B cell (primary cell): ENCODE measurements at regions not wholly inside any gene's neighbourhood (a gene's known extent, or its start where the extent isn't known, plus 50 kb on each side); places are given as distances from the start of the nearest gene placed in this dataset.

Experiments
- ATAC-seq: fragments of 200-7000 bp; cut with Tn5 transposase; one replicate; pipeline ENCODE4 v1.10.0; 2021; ENCODE audit warnings: low read depth, mild to moderate bottlenecking, moderate number of reproducible peaks, moderate library complexity
- CTCF ChIA-PET: fragments of 350-600 bp; sonication (Branson Sonifier 250); formaldehyde crosslinking; loops from one replicate; lab custom pipeline; 2021; ENCODE audit warnings: antibody characterized with exemption, inconsistent platforms; lab: Charles Lee
- POLR2A ChIA-PET: fragments of 350-600 bp; sonication (Branson Sonifier 250); formaldehyde crosslinking; loops from one replicate; lab custom pipeline; 2021; ENCODE audit warnings: antibody characterized with exemption; lab: Charles Lee
- DNase-seq: peaks from one replicate; pipeline ENCODE4 v3.0.0; 2013
- H2AFZ ChIP-seq: 2 replicates; pipeline ENCODE4 v1.6.1; 2012; ENCODE audit warnings: mild to moderate bottlenecking, low read depth, low read length; ENCODE audit not compliant: insufficient read depth, poor library complexity, severe bottlenecking
- H3K27ac ChIP-seq, 2 donors: 1 replicate in 1 of 2; 2 replicates in 1 of 2; pipeline ENCODE4 v1.5.1; 2012 to 2013; ENCODE audit warnings: low read length in 2 of 2, mild to moderate bottlenecking in 2 of 2, moderate library complexity in 1 of 2
- H3K27me3 ChIP-seq, 4 experiments: fragments of 200-600 bp in 1 of 4; sonication (generic) in 1 of 4; replicated peaks in 1 of 4; 1 replicate in 2 of 4; 2 replicates in 2 of 4; pipeline versions ENCODE4 v1.6.1 to v1.7.0; 2013 to 2016; ENCODE audit warnings: low read length in 3 of 4, mild to moderate bottlenecking in 2 of 4, mixed read lengths in 1 of 4, moderate library complexity in 1 of 4; ENCODE audit not compliant: insufficient read depth in 4 of 4, control insufficient read depth in 3 of 4; ENCODE audit errors: control extremely low read depth in 1 of 4
- H3K36me3 ChIP-seq, 2 experiments: replicated peaks in 1 of 2; 1 replicate in 1 of 2; 2 replicates in 1 of 2; pipeline versions ENCODE4 v1.6.1 to v1.7.1; 2013; ENCODE audit warnings: low read length in 1 of 2; ENCODE audit not compliant: insufficient read depth in 2 of 2, control insufficient read depth in 1 of 2; ENCODE audit errors: control extremely low read depth in 1 of 2, extremely low read depth in 1 of 2
- H3K4me1 ChIP-seq, 2 donors: fragments of 200-600 bp in 1 of 2; sonication (generic) in 1 of 2; 1 replicate in 1 of 2; 2 replicates in 1 of 2; pipeline versions ENCODE4 v1.5.1 to v1.6.1; 2013 to 2017; ENCODE audit warnings: low read length in 2 of 2; ENCODE audit not compliant: control insufficient read depth in 2 of 2, insufficient read depth in 2 of 2
- H3K4me2 ChIP-seq: replicated peaks from 2 replicates; pipeline ENCODE3; 2012; ENCODE audit warnings: mild to moderate bottlenecking, low read depth, low read length; ENCODE audit not compliant: poor library complexity, severe bottlenecking
- H3K4me3 ChIP-seq, 5 experiments: fragments of 200-600 bp in 1 of 5; sonication (generic) in 1 of 5; 1 replicate in 3 of 5; 2 replicates in 2 of 5; pipeline versions ENCODE4 v1.5.1 to v1.7.0; 2011 to 2016; ENCODE audit warnings: low read length in 4 of 5, mild to moderate bottlenecking in 4 of 5, low read depth in 2 of 5, control low read depth in 1 of 5, moderate library complexity in 1 of 5; ENCODE audit not compliant: insufficient read depth in 1 of 5; ENCODE audit errors: control extremely low read depth in 1 of 5, extremely low read depth in 1 of 5
- H3K79me2 ChIP-seq: fragments of 200-600 bp; sonication (generic); one replicate; pipeline ENCODE4 v1.6.0; 2016; ENCODE audit warnings: low read length; ENCODE audit not compliant: control insufficient read depth, insufficient read depth
- H3K9ac ChIP-seq: fragments of 200-600 bp; sonication (generic); 2 replicates; pipeline ENCODE4 v1.6.1; 2017; ENCODE audit warnings: mild to moderate bottlenecking, low read length, moderate library complexity
- H3K9me3 ChIP-seq, 3 donors: one replicate each; pipeline versions ENCODE4 v1.6.1 to v1.7.1; 2013; ENCODE audit warnings: low read length in 2 of 3; ENCODE audit not compliant: control insufficient read depth in 2 of 3, insufficient read depth in 1 of 3; ENCODE audit errors: control extremely low read depth in 1 of 3
- H4K20me1 ChIP-seq: 2 replicates; pipeline ENCODE4 v1.6.0; 2012; ENCODE audit warnings: mild to moderate bottlenecking, low read length; ENCODE audit not compliant: insufficient read depth, control insufficient read depth, poor library complexity, severe bottlenecking
- H3K27ac Mint-ChIP-seq: one replicate; pipeline ENCODE4 v1.8.0; 2021; ENCODE audit warnings: mixed read lengths
- H3K27me3 Mint-ChIP-seq: one replicate; pipeline ENCODE4 v1.8.0; 2021; ENCODE audit warnings: mixed read lengths
- H3K4me1 Mint-ChIP-seq: one replicate; pipeline ENCODE4 v1.8.0; 2021; ENCODE audit warnings: mixed read lengths
- H3K4me3 Mint-ChIP-seq: one replicate; pipeline ENCODE4 v1.8.0; 2021; ENCODE audit warnings: mixed read lengths
- H3K9me3 Mint-ChIP-seq: one replicate; pipeline ENCODE4 v1.8.0; 2022; ENCODE audit warnings: mixed read lengths; ENCODE audit not compliant: insufficient read depth
- EZH2 ChIP-seq: IDR thresholded peaks from 2 replicates; pipeline ENCODE4 v1.6.1; 2012; ENCODE audit warnings: borderline replicate concordance, low read depth, mild to moderate bottlenecking, moderate library complexity, low read length; ENCODE audit not compliant: insufficient read depth, poor library complexity, severe bottlenecking
- WGBS: methylation state at CpG from one replicate; pipeline ENCODE4 v1.1.5; 2013; ENCODE audit warnings: missing lambda C conversion rate; ENCODE audit not compliant: insufficient coverage; 5-methylcytosine and 5-hydroxymethylcytosine counted together
- intact Hi-C: fragments of 100-400 bp; cut with micrococcal nuclease; formaldehyde crosslinking; loops from one replicate; pipeline ENCODE4 v1.10.0; 2022
- TF ChIP-seq, protein P1 (sequence below): fragments of 200-600 bp; IDR thresholded peaks from one replicate; pipeline ENCODE4 v1.8.0; 2022; ENCODE audit warnings: antibody characterized with exemption, mild to moderate bottlenecking

DNA sequence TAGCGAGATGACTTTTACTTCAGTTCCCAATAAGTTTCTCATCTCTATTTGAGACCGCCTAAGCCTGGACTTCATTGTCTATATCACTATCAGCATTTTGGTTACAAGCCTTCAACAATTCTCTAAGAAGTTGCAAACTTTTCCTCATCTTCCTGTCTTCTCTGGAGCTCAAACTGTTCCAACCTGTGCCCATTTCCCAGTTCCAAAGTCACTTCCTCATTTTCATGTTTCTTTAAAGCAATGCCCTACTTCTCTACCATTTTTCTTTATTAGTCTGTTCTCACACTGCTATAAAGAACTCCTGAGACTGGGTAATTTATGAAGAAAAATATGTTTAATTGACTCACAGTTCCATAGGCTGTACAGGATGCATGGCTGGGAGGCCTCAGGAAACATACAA is 251.9 kb downstream of the TECRL start:
- Histone ChIP-seq H3K9me3 (no peaks in the 10 kb centered on the region), H2AFZ (no peak overlapping the region), H3K4me1 (no peaks in the 10 kb centered on the region), H3K36me3 (no peaks in the 10 kb centered on the region), H3K4me3 (no peak overlapping the region), H3K79me2 (no peaks in the 10 kb centered on the region), H3K27me3 (no peaks in the 10 kb centered on the region), H3K9ac (no peak overlapping the region), H3K4me2 (no peak overlapping the region), H3K27ac (no peak overlapping the region), H4K20me1 (no peaks in the 10 kb centered on the region)
- POLR2A ChIA-PET = no interaction called here
- DNase-seq (no peak), ATAC-seq (no peak)
- intact Hi-C loops = no loop called here
- CTCF ChIA-PET = no interaction called here
- peaks cover 3% of the 10 kb centered on the region for H3K4me1 Mint-ChIP-seq
- no peak overlapping the region for H3K27ac Mint-ChIP-seq
- 93% methylated on average over 2 of the region's 2 CpGs for WGBS
- H3K27me3 Mint-ChIP-seq = no peaks in the 10 kb centered on the region
- H3K4me3 Mint-ChIP-seq = no peak overlapping the region
- no peaks in the 10 kb centered on the region for H3K9me3 Mint-ChIP-seq
- TF ChIP-seq, protein P1, sequence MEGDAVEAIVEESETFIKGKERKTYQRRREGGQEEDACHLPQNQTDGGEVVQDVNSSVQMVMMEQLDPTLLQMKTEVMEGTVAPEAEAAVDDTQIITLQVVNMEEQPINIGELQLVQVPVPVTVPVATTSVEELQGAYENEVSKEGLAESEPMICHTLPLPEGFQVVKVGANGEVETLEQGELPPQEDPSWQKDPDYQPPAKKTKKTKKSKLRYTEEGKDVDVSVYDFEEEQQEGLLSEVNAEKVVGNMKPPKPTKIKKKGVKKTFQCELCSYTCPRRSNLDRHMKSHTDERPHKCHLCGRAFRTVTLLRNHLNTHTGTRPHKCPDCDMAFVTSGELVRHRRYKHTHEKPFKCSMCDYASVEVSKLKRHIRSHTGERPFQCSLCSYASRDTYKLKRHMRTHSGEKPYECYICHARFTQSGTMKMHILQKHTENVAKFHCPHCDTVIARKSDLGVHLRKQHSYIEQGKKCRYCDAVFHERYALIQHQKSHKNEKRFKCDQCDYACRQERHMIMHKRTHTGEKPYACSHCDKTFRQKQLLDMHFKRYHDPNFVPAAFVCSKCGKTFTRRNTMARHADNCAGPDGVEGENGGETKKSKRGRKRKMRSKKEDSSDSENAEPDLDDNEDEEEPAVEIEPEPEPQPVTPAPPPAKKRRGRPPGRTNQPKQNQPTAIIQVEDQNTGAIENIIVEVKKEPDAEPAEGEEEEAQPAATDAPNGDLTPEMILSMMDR = no peak
- TF ChIP-seq EZH2 = no peak

DNA sequence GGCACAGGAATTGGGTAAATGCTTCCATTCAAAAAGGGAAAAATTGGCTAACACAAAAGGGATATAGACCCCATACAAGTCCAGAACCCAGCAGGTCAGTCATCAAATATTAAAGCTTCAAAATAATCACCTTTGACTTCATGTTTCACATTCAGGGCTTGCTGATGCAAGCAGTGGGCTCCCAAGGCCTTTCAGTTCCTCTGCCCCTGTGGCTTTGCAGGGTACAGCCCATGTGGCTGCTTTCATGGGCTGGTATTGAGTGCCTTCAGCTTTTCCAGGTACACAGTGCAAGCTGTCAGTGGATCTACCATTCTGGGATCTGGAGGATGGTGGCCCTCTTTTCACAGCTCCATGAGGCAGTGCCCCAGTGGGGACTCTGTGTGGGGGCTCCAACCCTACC is 253.0 kb downstream of the TECRL start:
- Histone ChIP-seq H4K20me1 (no peaks in the 10 kb centered on the region), H3K27ac (no peak overlapping the region), H3K79me2 (no peaks in the 10 kb centered on the region), H3K27me3 (no peaks in the 10 kb centered on the region), H3K9ac (no peak overlapping the region), H3K9me3 (no peaks in the 10 kb centered on the region), H3K36me3 (no peaks in the 10 kb centered on the region), H3K4me2 (no peak overlapping the region), H3K4me3 (no peak overlapping the region), H2AFZ (no peak overlapping the region), H3K4me1 (no peaks in the 10 kb centered on the region)
- no peak for ATAC-seq
- Mint-ChIP-seq H3K9me3 (no peaks in the 10 kb centered on the region), H3K27ac (no peak overlapping the region), H3K4me1 (peaks cover 3% of the 10 kb centered on the region), H3K4me3 (no peak overlapping the region), H3K27me3 (no peaks in the 10 kb centered on the region)
- intact Hi-C loops = no loop called here
- CTCF ChIA-PET = no interaction called here
- TF ChIP-seq EZH2 = no peak
- TF ChIP-seq, protein P1 = no peak
- DNase-seq = no peak
- POLR2A ChIA-PET = no interaction called here
